SKM-1 (cell line): ENCODE measurements at regions not wholly inside any gene's neighbourhood (a gene's known extent, or its start where the extent isn't known, plus 50 kb on each side); places are given as distances from the start of the nearest gene placed in this dataset.

ENCODE experiments used
- DNase-seq: peaks from one replicate; lab custom pipeline; 2025; ENCODE audit not compliant: unreplicated experiment; lab: John Stamatoyannopoulos, UW

DNA sequence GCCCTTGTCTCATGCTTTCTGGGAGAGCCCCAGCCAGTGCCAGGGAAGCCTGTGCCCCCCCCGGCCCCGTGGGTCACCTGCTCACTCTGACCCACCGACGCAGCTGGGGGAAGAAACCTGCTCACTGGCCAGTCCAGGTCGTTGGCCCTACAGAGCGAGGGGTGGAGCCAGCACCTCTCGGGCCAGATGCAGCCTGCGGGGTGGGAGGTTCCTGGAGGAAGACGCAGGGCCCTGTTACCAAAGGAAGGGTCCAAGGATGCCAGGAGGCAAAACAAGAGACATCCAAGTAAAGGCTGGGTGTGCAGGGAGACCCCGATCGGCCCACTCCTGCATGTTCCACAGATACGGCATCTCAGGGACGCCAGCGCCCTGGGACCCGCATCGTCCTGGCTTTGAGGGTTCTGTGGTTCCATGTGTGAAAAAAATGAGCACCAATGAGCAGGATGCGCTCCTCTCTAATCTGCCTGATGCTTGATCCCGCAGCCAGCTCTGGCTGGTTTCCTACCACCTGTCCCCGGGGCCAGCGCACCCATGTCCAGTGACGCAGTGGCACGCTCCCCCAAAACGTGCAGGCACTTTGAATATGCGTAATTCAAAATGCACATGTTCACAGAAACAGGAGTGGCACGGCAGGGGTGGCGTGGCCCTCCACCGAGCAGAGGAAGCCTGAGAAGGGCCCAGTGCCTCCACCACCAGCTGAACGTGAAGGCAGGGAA, 66.0 kb upstream of the GALNT9 start:
- DNase-seq = no peak

DNA sequence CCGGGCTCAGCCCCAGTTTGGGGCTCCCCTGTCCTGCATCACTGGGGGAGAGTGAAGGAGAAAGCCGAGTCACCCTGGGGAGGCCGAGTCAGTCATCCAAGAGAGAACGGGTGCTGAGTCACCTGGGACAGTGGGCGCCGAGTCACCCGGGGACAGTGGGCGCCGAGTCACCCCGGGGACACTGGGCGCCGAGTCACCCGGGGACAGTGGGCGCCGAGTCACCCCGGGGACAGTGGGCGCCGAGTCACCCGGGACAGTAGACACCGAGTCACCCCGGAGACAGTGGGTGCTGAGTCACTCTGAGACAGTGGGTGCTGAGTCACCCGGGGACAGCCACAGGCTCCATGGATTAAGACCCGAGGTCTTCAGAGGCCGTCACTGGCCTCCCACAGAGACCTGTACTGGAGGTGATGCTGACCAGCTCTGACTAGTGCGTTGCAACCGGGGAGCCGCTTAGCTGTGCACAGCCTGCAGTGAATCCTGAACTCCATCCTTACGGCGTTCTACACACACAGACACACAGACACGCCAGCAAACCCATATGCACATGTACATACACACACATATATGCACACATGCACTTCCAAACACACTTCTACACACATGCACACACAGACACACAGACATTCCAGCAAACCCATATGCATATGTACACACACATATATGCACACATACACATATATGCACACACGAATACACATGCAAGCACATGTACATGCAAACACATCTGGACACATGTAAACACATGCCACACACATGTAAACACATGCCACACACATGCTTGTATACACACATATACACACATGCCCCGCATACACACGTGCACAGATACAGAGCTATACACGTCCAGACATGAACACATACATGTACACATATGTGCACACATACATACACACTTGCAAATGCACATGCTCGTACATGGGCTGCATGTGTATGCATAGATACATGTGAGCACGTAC, 64.9 kb upstream of the GALNT9 start:
- no peak for DNase-seq

DNA sequence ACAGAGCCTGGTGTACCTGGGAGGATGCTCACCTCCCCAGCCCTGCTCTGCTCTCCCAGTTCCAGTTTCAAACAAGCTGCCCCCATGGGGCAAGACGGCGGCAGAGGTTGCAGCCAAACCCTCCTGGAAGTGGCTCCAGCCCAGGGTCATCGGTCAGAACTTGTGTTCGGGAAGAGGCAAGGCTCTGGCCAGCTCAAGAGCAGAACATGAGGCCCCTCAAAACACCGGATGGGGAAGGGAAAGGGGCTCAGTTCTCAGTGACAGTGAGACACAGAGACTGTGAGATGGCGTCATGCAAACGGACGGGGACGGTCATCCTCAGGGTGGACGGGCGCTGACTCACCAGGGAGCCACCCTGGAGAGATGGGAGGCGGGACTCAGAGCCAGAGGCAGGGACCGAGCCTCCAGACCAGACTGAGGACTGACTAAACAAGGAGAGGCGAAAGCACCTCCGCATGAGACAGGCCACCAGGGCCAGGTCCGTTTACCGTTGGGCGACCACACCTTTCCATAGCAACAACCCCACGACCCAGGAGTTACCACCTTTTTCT, 63.9 kb upstream of the GALNT9 start:
- DNase-seq = no peak

DNA sequence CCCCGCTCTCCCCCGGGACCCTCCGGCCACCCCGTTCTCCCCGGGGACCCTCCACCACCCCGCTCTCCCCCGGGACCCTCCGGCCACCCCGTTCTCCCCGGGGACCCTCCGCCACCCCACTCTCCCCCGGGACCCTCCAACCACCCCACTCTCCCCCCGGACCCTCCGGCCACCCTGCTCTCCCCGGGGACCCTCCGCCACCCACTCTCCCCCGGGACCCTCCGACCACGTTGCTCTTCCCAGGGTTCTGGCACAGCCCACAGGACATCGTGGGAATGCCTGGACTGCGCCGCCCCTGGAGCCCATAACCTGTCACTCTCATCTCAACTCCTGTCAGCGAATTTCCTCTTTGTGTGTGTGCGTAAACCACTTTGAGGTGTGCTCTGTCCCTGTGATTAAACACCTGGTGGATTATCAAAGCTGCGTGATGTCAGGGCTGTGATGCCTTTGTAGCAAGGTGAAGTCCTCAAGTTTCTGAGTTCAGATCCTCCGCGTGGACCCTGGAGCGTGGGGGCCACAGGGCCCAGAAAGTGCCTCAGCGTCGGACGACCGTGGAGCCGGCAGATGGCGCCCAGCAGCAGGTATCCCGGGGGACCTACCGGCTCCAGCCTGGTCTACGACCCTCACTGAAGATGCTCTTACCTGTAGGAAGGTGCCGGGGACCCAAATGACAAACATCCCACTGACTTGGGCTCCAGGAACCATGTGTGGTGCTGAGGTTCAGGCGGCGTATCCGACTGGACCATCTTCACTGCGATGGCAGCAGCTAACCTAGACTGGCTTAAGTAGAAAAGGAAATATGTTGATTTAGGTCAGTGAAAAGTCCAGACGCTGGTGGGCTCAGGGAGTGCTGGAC, 63.2 kb upstream of the GALNT9 start:
- no peak for DNase-seq

DNA sequence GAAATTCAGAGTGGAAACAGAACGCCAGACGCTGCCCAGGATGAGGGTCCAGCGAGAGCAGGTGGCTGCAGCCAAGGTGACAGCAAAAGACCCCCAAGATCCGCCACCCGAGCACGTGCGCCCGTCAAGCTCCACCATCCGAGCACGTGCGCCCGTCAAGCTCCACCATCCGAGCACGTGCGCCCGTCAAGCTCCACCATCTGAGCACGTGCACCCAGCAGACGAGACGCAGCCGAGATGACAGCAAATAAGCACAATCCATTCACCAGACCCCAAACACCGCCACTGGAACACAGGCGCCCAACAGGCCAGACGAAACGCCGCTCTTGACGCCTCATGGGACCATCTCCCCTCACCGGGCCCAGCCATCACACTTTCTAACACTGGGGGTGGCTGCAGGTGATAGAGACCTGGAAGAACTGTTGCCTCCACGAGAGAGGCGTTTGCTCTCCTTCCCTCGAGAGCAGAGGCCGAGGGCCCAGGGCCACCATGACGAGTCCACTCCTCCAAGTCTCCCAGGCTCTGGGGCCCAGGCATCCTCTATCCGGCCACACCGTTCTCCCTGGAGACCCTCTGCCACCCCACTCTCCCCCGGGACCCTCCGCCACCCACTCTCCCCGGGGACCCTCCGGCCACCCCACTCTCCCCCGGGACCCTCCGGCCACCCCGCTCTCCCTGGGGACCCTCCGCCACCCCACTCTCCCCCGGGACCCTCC, 62.1 kb upstream of the GALNT9 start:
- DNase-seq = no peak

DNA sequence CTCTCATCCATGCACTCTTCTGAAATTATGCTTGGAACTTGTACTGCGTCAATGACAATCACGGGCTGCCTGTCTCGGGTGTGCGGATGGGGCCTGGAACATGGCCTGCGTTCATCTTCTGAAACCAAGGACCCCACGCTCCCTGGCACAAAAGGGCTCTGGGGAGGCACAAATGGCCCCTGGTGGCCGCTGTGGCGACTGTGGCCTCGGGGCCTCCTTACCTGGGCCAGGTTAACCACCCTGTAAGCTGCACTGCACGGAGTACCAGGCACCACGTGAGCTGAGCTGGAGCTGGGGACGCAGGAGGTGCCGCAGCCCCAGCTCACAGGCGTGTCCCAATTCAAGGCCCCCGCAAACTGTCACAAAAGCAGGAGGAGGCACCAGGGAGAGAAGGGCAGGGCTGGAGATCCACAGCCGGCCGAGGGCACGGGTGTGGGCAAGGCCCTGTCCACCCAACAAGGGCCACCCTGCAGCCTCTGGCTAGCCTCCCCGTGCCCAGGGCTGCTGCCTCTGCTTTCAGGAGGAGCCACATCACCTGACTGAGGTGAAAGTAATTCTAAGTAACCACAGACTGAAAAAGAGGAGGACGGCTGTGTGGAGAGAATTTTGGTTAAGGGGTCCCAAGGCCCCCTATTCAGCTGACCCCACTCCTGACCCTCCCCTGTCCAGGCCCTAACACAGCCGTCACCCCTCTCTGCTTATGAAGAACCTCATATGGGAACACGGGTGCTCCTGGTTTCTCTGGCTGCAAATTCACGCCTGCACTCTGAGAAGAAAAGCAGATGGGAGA, 61.1 kb upstream of the GALNT9 start:
- DNase-seq = no peak

DNA sequence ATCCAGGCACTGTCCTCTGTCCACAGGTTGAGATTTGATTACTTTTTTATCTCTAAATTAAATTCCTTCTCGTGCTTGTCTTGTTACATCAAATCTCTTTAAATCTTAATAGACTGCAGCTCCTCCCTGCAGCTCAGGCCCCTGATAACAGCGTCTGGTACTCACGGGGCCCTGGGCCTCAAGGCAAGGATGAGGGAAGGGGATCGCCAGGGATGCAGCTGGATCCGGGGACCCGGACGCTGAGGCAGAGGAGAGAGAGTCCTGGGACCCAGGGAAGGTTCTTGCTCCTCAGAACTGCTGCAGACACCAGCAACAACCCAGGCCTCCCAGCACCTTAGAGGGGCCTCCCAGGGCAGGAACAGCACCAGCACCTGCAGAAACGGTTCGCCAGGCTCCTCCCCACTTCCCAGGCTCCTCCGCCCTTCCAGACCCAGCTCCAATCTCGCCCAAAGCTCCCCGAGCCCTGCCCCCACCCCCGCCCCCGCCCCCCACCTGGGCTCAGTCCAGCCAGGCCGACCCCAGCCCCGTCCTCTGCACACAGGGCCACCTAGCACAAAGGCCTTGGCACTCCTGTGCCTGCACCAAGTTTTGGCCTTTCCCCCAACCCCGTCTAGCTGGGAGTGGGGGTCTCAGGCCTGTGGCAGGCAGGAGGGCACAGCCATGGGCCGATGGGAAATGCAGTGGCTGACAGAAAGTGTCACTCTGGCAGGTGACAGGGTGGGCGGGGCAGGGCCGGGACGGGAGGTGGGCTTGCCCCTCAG, 60.3 kb upstream of the GALNT9 start:
- DNase-seq = no peak

DNA sequence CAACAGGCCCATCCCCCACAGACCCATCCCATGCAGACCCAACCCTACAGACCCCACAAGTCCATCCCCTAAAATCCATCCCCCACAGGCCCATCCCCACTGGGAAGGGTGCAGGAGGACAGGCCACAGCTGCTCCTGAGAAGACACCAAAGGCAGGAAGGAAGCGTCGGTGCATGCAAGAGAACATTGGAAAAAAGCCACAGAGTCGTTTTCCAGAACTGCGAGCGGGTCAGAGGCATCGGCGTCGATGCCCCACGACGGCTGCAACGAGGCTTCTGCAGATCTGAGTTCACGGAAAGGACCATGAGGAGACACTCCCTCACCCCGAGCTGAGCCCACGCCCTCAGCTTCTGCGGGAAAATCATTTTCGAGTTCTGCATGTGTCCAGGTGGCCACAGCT, 59.6 kb upstream of the GALNT9 start:
- DNase-seq = no peak

DNA sequence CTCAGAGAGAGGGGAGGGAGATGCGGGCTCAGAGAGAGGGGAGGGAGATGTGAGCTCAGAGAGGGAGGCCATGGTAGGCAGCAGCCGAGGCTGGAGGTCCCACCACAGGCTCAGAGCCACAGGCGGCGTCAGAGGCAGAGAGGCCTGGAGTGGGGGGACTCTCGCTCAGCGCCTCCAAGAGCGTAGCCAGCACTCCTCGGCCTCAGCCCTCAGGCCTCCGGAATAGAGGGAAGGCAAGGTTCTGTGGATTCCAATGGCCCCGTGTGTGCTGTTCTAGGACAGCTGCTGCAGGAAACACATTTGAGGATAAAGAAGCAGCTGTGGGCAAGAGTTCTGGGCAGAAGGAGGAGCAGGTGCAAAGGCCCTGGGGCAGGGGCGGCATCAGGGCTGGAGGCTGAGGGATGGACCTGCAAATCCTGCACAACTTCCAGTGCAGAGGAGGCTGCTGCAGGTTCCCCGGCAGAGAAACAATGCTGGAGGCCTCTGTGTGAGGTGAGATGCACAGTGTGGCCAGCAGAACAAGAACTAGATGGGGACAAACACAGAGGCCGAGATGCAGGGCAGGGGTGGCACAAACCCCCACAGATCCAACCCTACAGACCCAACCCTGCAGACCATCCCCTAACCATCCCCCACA, 59.1 kb upstream of the GALNT9 start:
- no peak for DNase-seq

DNA sequence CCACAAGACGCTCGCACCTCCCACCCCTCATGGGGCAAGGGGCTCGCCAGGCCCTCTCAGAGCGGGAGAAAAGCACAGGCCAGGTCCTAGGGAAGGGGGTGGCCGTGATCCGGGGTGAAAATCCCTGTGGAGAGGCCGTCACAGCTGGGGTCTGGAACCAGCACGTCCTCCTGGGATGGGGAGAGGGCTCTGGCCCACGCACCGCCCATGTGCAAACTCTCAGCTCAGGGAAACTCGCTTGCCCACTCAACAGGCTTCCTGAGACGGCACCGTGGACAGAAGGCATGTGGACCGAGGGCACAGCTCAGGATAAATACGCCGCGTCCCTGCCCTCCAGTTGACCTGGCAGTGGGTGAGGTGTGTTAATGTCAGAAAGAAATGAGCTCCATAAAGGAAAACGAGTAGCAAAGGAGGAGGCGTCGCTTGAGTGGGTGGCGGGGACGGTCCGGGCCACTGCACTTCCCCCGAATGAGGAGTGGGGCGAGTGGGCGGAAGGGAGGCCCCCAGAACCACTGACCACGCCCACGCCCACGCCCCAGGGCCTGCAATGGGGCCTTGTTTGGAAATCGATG, 57.6 kb upstream of the GALNT9 start:
- no peak for DNase-seq

DNA sequence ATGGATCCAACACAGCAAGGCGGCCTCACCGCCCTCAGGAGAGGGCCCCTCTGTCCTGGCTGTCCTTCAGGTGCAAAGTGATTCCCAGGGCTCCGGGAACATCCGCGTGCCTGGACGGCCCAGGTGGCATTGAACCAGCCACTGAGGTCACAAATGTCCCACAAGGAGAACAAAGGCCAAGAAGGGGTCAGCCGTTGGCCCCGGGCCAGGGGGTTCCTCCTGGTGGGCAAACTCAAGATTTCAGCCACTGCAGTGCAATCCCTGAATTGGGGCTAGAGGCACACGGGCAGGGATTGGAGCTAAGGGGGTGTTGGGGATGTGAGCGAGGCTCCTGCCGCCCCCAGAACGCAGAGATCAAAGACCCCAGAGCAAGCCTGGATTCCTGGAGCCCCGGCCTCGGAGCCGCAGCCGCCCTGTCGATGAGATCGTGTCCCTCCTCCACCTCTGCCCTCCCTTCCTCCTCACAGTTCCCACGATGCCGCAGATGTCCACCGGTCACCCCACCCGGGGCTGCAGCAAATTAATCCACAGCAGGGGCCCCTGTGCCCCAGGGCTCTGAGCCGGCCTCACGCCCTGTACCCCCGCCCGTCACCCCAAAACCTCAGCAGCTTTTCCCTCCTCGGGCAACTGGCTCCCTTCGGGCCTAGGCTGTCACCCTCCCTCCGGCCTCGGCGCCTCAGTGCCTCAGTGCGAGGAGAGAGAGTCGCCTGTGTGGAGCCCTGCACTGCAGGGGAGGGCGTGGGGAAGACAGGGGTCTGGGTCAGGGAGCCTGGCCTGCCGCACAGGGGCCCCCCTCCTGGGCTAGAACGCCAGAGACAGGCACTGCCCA, 56.7 kb upstream of the GALNT9 start:
- no peak for DNase-seq

DNA sequence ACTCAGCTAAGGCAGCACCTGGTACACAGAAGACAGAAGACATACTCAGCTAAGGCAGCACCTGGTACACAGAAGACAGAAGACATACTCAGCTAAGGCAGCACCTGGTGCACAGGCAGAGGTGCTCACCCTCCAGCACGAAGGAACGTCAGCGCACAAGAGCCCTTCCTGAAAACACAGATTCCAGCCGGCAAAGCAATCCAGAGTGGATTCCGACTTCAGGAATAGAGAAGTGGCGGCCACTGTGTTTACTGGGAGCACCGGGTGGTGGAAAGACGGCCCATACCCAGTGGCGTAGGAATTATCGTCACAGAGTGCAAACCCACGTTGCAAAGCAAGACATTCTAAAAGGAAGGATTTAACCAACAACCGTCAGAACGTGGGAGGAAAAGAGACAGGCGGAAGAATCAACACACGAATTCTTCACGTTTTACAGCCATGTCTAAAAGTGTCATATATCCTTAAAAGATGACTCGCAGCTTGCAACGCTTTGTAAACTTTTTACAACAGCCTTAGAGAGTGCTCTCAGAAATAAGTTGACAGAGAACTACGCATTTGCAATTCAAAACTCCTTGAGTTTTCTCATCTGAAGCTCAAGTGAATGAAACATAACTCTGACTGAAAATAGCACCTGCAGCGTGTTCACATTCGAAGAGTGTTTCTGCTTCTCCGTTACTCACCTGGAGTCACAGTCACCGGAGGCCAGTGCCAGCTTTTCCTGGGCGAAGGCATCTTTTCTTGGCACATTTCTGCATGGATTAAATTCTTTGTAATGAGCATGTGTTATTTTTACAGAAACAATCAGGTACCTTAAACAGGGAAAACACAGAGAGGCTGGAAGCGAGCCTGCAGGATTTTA, 55.8 kb upstream of the GALNT9 start:
- DNase-seq = no peak

DNA sequence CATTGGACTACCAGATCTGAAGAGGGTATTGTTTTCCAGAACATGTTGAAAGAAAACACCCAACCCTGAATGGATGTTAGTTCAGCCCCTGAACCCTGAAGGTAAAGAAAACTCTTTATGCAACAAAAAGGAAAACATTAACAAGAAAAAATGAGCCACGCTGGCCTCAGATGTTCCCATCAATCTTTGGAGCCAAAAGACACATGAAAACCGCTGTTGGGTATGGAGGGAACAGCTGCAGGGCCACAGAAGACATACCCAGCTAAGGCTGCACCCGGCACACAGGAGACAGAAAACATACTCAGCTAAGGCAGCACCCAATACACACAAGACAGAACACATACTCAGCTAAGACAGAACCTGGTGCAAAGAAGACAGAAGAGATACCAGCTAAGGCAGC, 51.3 kb upstream of the GALNT9 start:
- DNase-seq = no peak

DNA sequence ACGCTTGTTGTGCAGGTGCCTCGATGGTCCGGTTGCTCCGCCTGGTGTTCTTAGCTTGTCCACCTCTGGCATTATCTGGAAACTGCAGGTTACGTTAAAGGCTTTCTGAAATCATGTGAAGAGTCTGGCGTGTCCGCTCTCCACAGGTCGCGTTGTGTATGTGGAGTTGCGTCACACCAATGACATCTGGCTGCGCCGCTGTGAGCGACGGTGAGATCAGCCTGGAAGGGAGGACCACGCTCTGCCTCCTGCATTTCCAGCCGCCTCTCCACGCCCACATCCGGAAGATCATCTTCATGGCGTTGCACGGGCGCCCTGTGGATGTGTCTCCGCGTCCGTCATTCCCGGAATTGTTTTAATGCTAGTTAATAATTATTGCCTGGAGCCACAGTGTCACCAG, 50.6 kb upstream of the GALNT9 start:
- DNase-seq = no peak

DNA sequence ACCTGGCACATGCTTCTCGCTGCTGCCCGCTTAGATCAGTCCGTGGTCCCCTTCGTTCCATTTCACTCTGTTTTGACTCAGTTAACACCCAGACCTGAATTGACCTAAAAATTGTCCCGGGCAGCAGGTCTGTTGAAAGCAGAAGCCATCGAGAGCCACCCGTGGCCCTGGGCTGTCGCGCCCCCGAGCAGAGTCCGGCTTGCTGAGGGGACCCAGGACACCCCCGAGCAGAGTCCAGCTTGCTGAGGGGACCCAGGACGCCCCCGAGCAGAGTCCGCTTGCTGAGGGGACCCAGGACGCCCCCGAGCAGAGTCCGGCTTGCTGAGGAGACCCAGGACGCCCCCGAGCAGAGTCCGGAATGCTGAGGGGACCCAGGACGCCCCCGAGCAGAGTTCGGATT, 50.2 kb upstream of the GALNT9 start:
- no peak for DNase-seq
